Sigmoid colon (tissue), 6 donors: ENCODE measurements at regions not wholly inside any gene's neighbourhood (a gene's known extent, or its start where the extent isn't known, plus 50 kb on each side); places are given as distances from the start of the nearest gene placed in this dataset.
"Not testable (repeated sequence)": the region's sequence is repeated elsewhere in the genome, so short reads cannot be mapped to it uniquely, and the experiment has no call there.

Source experiments
- DNase-seq: peaks from one replicate; pipeline ENCODE4 v3.0.0-alpha.2; 2019
- H3K27ac ChIP-seq, 4 donors: fragments of 200-600 bp; sonication (generic); one replicate each; pipeline ENCODE4 v1.5.1; 2016 to 2019; ENCODE audit warnings: mild to moderate bottlenecking in 1 of 4
- H3K27me3 ChIP-seq, 3 donors: fragments of 200-600 bp; sonication (generic); one replicate each; pipeline ENCODE4 v1.5.1; 2019; ENCODE audit warnings: mild to moderate bottlenecking in 1 of 3
- H3K36me3 ChIP-seq, 4 donors: fragments of 200-600 bp; sonication (generic); one replicate each; pipeline ENCODE4 v1.5.1; 2016 to 2019
- H3K4me1 ChIP-seq, 4 donors: fragments of 200-600 bp; sonication (generic); one replicate each; pipeline ENCODE4 v1.5.1; 2017 to 2019
- H3K4me3 ChIP-seq, 4 donors: fragments of 200-600 bp; sonication (generic); one replicate each; pipeline ENCODE4 v1.5.1; 2017 to 2019; ENCODE audit warnings: mild to moderate bottlenecking in 2 of 4, moderate library complexity in 1 of 4
- H3K9me3 ChIP-seq, 4 donors: fragments of 200-600 bp in 3 of 4; sonication (generic) in 3 of 4; one replicate each; pipeline versions ENCODE4 v1.5.1 to v1.6.1; 2013 to 2019
- EP300 ChIP-seq, 4 donors: sonication (generic); formaldehyde crosslinking; IDR thresholded peaks; one replicate each; pipeline ENCODE4 v1.6.1; 2017; ENCODE audit warnings: antibody characterized with exemption in 4 of 4
- POLR2A ChIP-seq, 2 donors: fragments of 450-650 bp; IDR thresholded peaks; one replicate each; pipeline ENCODE4 v1.6.1; 2016; ENCODE audit warnings: antibody characterized with exemption in 2 of 2, mild to moderate bottlenecking in 2 of 2, moderate library complexity in 2 of 2
- POLR2AphosphoS5 ChIP-seq, 4 donors: sonication (generic); formaldehyde crosslinking; IDR thresholded peaks; one replicate each; pipeline ENCODE4 v1.6.1; 2017; ENCODE audit warnings: antibody characterized with exemption in 4 of 4
- WGBS, 2 donors: extraction: QIAGEN DNeasy Blood & Tissue Kit; methylation state at CpG; one replicate each; pipeline ENCODE4 v1.1.7; 2013; 5-methylcytosine and 5-hydroxymethylcytosine counted together
- intact Hi-C: fragments of 100-400 bp; cut with DNase I; formaldehyde crosslinking; loops from one replicate; pipeline ENCODE4 v1.15.1; 2023
- TF ChIP-seq, protein P1 (sequence below), 4 experiments: fragments of 450-650 bp in 3 of 4; fragments of 200-600 bp in 1 of 4; IDR thresholded peaks; one replicate each; pipeline ENCODE4 v1.5.1; 2016 to 2019; ENCODE audit warnings: antibody characterized with exemption in 4 of 4, mild to moderate bottlenecking in 3 of 4, moderate library complexity in 2 of 4
- donor health status: healthy with polysubstance abuse.
- donor health status: healthy.

DNA sequence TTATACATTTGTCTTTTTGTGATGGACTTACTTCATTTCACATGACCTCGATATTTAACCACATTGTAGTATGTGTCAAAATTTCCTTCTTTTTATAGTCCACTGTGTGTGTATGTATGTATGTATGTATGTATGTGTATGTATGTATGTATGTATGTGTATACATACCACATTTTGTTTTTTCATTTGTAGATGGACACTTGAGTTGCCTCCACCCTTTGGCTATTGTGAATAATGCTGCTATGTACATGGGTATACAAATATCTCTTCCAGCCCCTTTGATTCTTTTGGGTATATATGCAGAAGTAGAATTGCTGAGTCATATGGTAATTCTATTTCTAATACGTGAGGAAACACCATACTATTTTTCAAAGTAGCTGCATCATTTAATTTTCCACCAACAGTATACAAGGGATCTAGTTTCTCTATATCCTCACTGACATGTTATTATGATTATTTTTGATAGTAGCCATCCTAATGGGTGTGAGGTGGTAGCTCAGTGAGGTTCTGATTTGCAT, 228.2 kb downstream of the OPA1 start:
- Histone ChIP-seq H3K9me3 (no peaks in the 10 kb centered on the region), H3K36me3 (no peaks in the 10 kb centered on the region), H3K4me1 (no peaks in the 10 kb centered on the region), H3K27ac (no peak overlapping the region), H3K27me3 (no peaks in the 10 kb centered on the region), H3K4me3 (no peak overlapping the region)
- intact Hi-C loops: no loop called here
- TF ChIP-seq, protein P1, sequence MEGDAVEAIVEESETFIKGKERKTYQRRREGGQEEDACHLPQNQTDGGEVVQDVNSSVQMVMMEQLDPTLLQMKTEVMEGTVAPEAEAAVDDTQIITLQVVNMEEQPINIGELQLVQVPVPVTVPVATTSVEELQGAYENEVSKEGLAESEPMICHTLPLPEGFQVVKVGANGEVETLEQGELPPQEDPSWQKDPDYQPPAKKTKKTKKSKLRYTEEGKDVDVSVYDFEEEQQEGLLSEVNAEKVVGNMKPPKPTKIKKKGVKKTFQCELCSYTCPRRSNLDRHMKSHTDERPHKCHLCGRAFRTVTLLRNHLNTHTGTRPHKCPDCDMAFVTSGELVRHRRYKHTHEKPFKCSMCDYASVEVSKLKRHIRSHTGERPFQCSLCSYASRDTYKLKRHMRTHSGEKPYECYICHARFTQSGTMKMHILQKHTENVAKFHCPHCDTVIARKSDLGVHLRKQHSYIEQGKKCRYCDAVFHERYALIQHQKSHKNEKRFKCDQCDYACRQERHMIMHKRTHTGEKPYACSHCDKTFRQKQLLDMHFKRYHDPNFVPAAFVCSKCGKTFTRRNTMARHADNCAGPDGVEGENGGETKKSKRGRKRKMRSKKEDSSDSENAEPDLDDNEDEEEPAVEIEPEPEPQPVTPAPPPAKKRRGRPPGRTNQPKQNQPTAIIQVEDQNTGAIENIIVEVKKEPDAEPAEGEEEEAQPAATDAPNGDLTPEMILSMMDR (IDR thresholded peaks at IDR 0.05): no peak
- TF ChIP-seq EP300 (IDR thresholded peaks at IDR 0.05): no peak
- no peak for TF ChIP-seq POLR2AphosphoS5 (IDR thresholded peaks at IDR 0.05)
- no peak for TF ChIP-seq POLR2A (IDR thresholded peaks at IDR 0.05)
- 78 to 89% methylated on average over 2 of the region's 2 CpGs for WGBS, 2 donors
- no peak for DNase-seq

DNA sequence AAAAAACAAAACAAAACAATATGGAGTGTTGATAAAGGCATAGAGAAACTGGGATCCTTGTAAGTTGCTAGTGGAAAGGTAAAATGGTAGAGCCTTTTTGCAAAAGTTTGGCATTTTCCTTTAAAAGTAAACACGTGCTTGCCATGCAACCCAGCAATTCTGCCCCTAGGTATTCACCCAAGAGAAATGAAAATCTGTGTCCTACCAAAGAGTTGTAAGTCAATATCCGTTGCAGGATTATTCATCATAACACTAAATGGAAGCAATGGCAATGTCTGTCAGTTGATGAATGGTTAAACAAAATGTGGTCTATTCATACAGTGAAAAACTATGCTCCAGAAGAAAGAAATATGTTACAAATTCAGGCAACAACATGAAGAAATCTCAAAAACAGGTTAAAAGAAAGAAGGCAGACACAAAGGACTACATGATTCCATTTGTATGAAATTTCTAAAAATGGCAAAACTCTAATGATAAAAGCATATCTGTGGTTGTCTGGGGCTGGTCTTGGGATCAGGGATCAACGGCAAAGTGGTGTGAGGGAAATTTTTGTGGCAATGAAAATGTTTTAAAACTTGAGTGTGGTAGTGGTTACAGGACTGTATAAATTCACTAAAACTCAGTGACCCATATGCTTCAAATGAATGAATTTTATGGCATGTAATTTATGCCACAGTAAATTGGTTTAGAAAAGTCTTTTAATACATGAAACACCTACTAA, 229.6 kb downstream of the OPA1 start:
- Histone ChIP-seq H3K4me3 (no peak overlapping the region), H3K4me1 (no peaks in the 10 kb centered on the region), H3K9me3 (no peaks in the 10 kb centered on the region), H3K27me3 (no peaks in the 10 kb centered on the region), H3K36me3 (no peaks in the 10 kb centered on the region), H3K27ac (no peak overlapping the region)
- DNase-seq: no peak
- intact Hi-C loops: no loop called here
- TF ChIP-seq POLR2AphosphoS5 (IDR thresholded peaks at IDR 0.05) (no peak), POLR2A (IDR thresholded peaks at IDR 0.05) (no peak), EP300 (IDR thresholded peaks at IDR 0.05) (no peak)
- WGBS, 2 donors: 92% methylated on average over 3 of the region's 3 CpGs

DNA sequence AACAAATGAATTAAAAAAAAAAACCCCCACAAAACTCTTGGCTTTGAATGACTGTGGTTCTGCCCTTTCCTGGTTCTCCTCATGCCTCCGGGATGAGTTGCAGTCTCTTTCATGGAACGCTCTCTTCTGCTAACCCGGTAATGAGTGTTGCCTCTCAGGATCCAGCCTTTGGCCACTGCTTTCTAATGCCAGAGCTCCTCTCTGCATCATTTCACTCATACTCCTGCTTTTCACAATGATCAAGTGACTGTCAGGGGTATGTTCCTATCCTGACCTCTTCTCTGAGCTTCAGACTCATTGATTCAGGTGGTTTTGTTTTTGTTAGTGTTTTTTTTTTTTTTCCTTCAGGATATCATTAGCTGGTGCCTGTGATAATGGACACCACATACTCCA, 230.2 kb downstream of the OPA1 start:
- H3K27me3 ChIP-seq, DNase-seq, intact Hi-C loops, H3K27ac ChIP-seq, H3K4me3 ChIP-seq, H3K36me3 ChIP-seq, H3K9me3 ChIP-seq, H3K4me1 ChIP-seq: not testable (repeated sequence)
- WGBS, 2 donors: 96% methylated on average over 3 of the region's 3 CpGs

DNA sequence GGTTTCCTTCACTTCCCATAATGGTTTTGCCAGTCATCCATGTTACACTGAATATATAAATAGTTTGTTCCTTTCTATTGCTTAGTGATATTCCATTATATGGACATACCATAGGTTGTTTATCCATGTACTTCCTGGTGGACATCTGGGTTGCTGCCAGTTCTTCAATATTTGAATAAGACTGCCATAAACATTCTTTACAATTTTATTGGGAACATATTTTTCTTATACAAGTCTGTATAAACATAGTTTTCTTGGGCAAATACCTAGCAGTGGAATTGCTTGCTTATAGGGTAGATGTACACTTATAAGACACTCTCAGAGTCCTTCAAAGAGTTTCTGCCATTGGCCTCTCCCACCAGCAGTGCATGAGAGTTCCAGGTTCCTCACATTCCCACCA, 231.4 kb downstream of the OPA1 start:
- Histone ChIP-seq H3K27me3 (no peaks in the 10 kb centered on the region), H3K4me1 (no peaks in the 10 kb centered on the region), H3K9me3 (no peaks in the 10 kb centered on the region), H3K27ac (no peak overlapping the region), H3K4me3 (no peak overlapping the region), H3K36me3 (no peaks in the 10 kb centered on the region)
- TF ChIP-seq EP300 (IDR thresholded peaks at IDR 0.05) (no peak), POLR2A (IDR thresholded peaks at IDR 0.05) (no peak), POLR2AphosphoS5 (IDR thresholded peaks at IDR 0.05) (no peak)
- TF ChIP-seq, protein P1 (IDR thresholded peaks at IDR 0.05): no peak
- no peak for DNase-seq
- intact Hi-C loops: no loop called here

DNA sequence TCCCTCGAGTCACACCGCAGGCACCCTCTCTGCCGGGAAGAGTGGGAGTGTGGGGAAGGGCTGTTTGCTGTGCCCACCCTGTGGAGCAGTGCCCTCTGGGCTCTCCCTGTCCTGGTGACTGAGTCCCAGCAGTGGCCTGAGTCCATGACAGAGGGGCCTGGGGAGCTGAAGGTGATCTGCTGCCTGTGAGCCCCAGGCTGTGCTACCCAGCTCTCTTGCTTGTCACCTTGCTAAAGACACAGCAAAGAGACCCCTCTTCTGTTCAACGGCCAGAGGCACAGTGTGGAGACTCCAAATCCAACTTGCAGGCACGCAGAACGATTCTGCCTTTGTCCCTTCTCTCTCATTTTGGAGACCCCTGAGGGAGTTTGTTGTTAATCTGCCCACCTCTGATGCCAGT, 232.6 kb downstream of the OPA1 start:
- 86 to 87% methylated on average over 6 of the region's 6 CpGs for WGBS, 2 donors
- no peak overlapping the region for H3K4me3 ChIP-seq
- no peaks in the 10 kb centered on the region for H3K9me3 ChIP-seq
- DNase-seq: no peak
- no peak for TF ChIP-seq POLR2AphosphoS5 (IDR thresholded peaks at IDR 0.05)
- no peak for TF ChIP-seq POLR2A (IDR thresholded peaks at IDR 0.05)
- TF ChIP-seq, protein P1 (IDR thresholded peaks at IDR 0.05): no peak
- no peak for TF ChIP-seq EP300 (IDR thresholded peaks at IDR 0.05)
- no peaks in the 10 kb centered on the region for H3K27me3 ChIP-seq
- no peak overlapping the region for H3K27ac ChIP-seq
- intact Hi-C loops: no loop called here
- H3K36me3 ChIP-seq: no peaks in the 10 kb centered on the region
- H3K4me1 ChIP-seq: no peaks in the 10 kb centered on the region
